AG04449 (cell line): ENCODE measurements at regions not wholly inside any gene's neighbourhood (a gene's known extent, or its start where the extent isn't known, plus 50 kb on each side); places are given as distances from the start of the nearest gene placed in this dataset.
"Not testable (repeated sequence)": the region's sequence is repeated elsewhere in the genome, so short reads cannot be mapped to it uniquely, and the experiment has no call there.

Experiments
- CTCF ChIA-PET: fragments of 350-600 bp; formaldehyde crosslinking; extraction: SDS; loops from one replicate; lab custom pipeline; 2021; ENCODE audit warnings: antibody characterized with exemption; lab: Yijun Ruan, JAX
- POLR2A ChIA-PET: fragments of 400-600, 350-600 bp; formaldehyde crosslinking; extraction: SDS; loops from one replicate; lab custom pipeline; 2020; ENCODE audit warnings: antibody characterized with exemption, inconsistent platforms; lab: Yijun Ruan, JAX
- DNase-seq: peaks from one replicate; pipeline ENCODE4 v3.0.0-alpha.2; 2010; ENCODE audit warnings: low read depth, low spot score
- H3K4me3 ChIP-seq: 2 replicates; pipeline ENCODE4 v1.5.1; 2011; ENCODE audit warnings: low read depth, mild to moderate bottlenecking, control low read depth, low read length
- CTCF ChIP-seq: IDR thresholded peaks from one replicate; pipeline ENCODE4 v1.5.1; 2011; ENCODE audit warnings: mild to moderate bottlenecking, moderate library complexity, low read length, control low read depth, inconsistent platforms; ENCODE audit not compliant: insufficient read depth; ENCODE audit errors: missing control alignments

DNA sequence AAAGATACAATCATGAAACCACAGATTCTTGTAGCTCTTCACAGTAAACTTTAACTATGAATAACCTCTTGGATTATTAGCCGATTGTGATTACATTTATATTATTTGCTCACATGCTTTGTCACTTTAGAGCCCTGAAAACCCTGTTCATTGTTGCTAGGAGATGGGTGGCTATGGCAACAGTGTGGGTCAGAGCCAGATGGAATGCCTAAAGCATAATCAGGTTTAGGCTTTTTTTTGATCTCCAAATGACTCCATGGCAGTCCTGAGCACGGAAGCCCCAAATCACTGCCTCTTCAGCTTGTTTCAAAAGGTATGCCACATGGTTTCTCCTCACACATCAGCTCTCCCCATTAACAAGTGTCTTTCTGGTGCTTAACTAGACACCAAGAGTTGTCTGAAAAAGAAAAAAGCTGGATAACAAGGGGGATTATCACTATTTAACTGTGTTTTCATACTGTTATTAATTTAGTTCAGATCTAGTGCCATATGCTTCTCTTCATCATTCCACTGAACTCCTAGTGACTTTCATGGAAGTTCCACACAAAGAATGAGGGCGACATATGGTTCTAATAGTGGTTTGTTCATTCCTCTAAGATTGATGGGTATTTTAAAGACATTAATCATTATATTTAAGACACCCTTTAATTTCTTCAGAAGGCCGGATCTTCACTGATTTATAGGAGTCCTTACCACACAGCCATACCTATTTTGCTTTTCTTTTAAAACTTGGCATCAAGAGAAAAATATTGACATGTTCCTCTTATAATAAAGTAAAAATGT lies 88.8 kb upstream of the PAM start:
- ChIA-PET CTCF (interaction anchor here (1.2 to 3.7 kb wide), 2 partner anchors 15 to 16 kb away, joined by 4 to 17 read pairs; no protein-coding TSS in a partner anchor), POLR2A (no interaction called here)
- TF ChIP-seq CTCF: no peak
- DNase-seq: no peak
- H3K4me3 ChIP-seq: no peak overlapping the region

DNA sequence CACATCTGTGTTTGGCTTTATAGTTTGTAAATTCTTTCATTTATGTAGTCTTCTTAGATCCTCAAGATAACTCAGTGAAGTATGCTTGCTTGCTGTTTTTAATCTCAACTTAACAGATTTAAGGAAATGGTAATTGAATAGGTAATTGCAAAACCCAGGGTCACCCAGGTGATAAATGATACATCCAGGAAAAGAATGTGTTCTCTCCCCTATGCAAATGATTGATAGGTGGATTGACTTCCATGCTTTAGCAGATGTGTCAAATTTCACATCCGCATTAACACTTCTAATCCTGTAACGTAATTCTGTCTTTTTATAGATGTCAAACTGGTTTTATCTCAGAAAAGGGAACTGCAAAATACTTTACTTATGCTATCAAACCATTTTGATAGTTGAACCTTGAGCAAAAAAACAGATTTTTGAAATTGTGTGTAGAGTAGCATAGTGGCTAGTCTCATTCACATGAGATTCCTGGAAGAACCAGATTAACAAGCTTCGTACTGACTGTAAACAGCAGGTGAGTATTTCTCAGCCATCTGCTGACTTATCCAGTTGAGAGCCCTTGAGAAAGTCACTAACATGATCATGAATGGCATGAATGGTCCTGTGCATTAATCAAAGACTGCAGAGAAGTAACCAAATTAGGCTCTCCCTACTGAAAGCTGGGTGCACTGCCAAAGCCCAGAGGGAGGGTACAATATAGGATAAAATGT lies 86.7 kb upstream of the PAM start:
- no peak overlapping the region for H3K4me3 ChIP-seq
- no peak for TF ChIP-seq CTCF
- DNase-seq: no peak
- ChIA-PET POLR2A (no interaction called here), CTCF (interaction anchor here (1.0 to 1.3 kb wide), 2 partner anchors 13 to 85 kb away, joined by 3 to 4 read pairs; no protein-coding TSS in a partner anchor)

DNA sequence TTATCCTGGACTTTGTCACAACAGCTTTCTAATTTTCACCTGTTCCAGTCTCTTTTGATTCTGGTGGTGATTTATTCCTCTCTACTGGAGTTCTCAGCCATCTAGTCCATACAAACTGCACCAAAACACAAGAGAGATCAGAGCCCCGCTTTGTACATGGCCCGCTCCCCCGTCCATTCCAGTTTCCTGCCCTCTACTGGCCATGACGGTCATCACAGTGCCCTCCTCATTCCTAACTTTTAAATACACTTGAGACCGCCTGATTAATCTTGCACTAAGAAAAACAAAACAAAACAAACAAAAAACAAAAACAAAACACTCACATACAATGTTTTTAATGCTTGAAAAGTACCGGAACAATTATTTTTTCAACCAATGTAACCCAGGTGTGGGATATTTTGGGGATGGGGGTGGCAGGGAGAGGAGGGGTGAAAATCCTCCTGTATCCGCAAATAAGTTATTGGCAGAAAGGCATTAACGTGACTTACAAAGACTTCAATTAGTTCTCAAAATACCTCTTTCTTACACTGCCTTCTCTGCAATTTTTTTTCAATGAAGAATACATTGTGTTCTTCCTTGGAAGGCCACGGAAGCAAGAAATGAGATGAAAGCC lies 84.8 kb upstream of the PAM start:
- no peak overlapping the region for H3K4me3 ChIP-seq
- POLR2A ChIA-PET: no interaction called here
- DNase-seq: no peak
- CTCF ChIA-PET: no interaction called here
- TF ChIP-seq CTCF: peak; percentile 47

DNA sequence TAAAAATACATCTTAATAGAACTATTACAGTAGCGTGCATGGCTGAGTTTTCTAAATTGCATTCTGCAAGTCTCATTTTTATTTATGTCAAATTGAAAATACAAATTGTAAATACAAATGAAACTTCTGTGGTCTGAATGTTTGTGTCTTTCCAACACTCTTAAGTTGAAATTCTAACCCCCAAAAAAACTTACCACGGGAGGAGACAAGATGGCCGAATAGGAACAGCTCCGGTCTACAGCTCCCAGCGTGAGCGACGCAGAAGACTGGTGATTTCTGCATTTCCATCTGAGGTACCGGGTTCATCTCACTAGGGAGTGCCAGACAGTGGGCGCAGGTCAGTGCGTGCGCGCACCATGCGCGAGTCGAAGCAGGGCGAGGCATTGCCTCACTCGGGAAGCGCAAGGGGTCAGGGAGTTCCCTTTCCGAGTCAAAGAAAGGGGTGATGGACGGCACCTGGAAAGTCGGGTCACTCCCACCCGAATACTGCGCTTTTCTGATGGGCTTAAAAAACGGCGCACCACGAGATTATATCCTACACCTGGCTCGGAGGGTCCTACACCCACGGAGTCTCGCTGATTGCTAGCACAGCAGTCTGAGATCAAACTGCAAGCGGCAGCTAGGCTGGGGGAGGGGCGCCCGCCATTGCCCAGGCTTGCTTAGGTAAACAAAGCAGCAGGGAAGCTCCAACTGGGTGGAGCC lies 83.9 kb upstream of the PAM start:
- POLR2A ChIA-PET, H3K4me3 ChIP-seq, DNase-seq, CTCF ChIA-PET: not testable (repeated sequence)

DNA sequence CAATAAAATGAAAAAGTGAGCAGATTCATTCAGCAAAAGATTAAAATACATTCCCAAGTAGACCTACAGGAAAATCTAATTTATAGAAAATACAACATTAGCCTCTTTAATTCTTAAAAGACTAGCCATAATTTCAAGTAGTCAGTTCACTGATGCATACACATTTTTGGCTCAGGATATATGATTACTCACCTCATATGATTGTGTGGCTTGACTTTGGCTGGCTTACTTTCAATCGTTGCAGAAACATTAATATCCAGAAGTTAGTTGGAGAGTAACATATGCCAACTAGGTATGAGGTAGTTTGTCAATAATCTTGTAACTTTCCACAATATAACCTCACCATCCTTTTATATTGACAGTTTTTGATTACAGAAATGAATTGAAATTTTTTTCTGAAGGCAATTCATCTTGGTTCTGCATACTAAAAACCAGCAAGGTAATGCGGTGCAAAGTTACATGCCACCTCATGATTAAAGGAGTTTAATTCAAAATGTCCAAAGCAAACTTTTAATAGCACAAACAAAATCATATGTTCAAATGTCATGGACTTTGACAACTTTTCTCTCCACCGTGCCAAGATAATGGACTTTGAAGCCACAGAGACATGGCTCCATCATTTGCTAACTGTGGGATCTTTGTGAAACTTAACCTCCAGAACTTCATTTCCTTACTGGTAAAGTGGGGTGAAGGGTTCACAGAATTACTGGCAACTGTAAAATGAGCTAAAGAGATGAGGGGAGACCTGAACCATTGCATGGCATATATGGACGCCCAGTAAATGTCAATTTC lies 76.6 kb upstream of the PAM start:
- no peak for DNase-seq
- H3K4me3 ChIP-seq: no peak overlapping the region
- TF ChIP-seq CTCF: no peak
- ChIA-PET POLR2A (no interaction called here), CTCF (no interaction called here)

DNA sequence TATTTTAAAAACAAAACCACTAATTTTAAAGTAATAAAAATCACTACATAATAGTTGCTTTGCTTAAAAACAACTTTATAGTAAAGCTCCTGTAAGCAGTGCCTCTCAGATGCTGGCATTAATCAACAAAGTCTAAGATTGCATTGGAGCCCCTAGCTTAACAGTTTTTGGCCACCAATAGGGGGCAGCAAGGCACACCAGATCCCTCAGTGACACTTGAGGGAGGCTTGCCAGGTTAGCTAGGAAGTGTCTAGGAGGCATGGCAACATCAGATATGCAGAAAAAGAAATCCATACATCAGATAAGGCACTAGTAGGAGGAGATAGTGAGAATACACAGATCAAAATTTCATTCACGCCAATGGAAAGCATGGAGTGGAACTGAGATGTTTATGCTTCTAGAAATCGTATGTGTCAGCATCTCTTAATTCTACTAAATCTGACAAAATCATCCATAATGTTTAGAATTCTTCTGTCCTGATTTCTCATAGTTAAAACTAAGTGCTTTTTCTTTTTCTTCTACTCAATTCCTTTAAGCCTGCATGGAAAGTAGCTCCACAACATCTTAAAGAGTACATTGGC lies 73.6 kb upstream of the PAM start:
- no peak overlapping the region for H3K4me3 ChIP-seq
- CTCF ChIA-PET: interaction anchor here (0.6 to 3.2 kb wide), 48 partner anchors 9 to 462 kb away, joined by 3 to 48 read pairs (median 4); partner anchors contain the start of gene PAM
- peak; percentile 84 for TF ChIP-seq CTCF
- POLR2A ChIA-PET: no interaction called here
- no peak for DNase-seq
